Liver (tissue), 8 donors: ENCODE measurements at regions not wholly inside any gene's neighbourhood (a gene's known extent, or its start where the extent isn't known, plus 50 kb on each side); places are given as distances from the start of the nearest gene placed in this dataset.

Experiments
- DNase-seq: peaks from one replicate; pipeline ENCODE4 v3.0.0-alpha.2; 2017; ENCODE audit warnings: low spot score
- H3K27ac ChIP-seq, 2 donors: one replicate each; pipeline ENCODE4 v1.7.0; 2013; ENCODE audit warnings: inconsistent platforms in 2 of 2, low read length in 2 of 2, control low read depth in 1 of 2, low read depth in 1 of 2, mild to moderate bottlenecking in 1 of 2
- H3K27me3 ChIP-seq, 4 donors: one replicate each; pipeline versions ENCODE4 v1.6.1 to v1.7.0; 2013; ENCODE audit warnings: low read length in 3 of 4, inconsistent platforms in 1 of 4, mild to moderate bottlenecking in 1 of 4, moderate library complexity in 1 of 4; ENCODE audit not compliant: control insufficient read depth in 4 of 4, insufficient read depth in 4 of 4
- H3K36me3 ChIP-seq, 4 donors: one replicate each; pipeline versions ENCODE4 v1.6.1 to v1.7.0; 2013; ENCODE audit warnings: low read length in 3 of 4, mild to moderate bottlenecking in 3 of 4, low read depth in 1 of 4, moderate library complexity in 1 of 4; ENCODE audit not compliant: control insufficient read depth in 4 of 4, insufficient read depth in 3 of 4
- H3K4me1 ChIP-seq, 4 donors: one replicate each; pipeline versions ENCODE4 v1.6.1 to v1.7.0; 2013; ENCODE audit warnings: low read length in 3 of 4, mild to moderate bottlenecking in 3 of 4, moderate library complexity in 1 of 4; ENCODE audit not compliant: control insufficient read depth in 4 of 4, insufficient read depth in 4 of 4
- H3K4me3 ChIP-seq, 3 donors: one replicate each; pipeline versions ENCODE4 v1.6.1 to v1.7.0; 2013; ENCODE audit warnings: low read length in 3 of 3, control low read depth in 1 of 3, low read depth in 1 of 3, mild to moderate bottlenecking in 1 of 3
- H3K9ac ChIP-seq, 2 donors: one replicate each; pipeline ENCODE4 v1.7.0; 2013; ENCODE audit warnings: low read length in 2 of 2, mild to moderate bottlenecking in 2 of 2, moderate library complexity in 2 of 2, control low read depth in 1 of 2, low read depth in 1 of 2
- H3K9me3 ChIP-seq, 4 donors: one replicate each; pipeline versions ENCODE4 v1.6.1 to v1.7.0; 2013; ENCODE audit warnings: low read length in 3 of 4; ENCODE audit not compliant: control insufficient read depth in 4 of 4
- ATF3 ChIP-seq: IDR thresholded peaks from 2 replicates; pipeline ENCODE4 v1.6.1; 2016; ENCODE audit warnings: antibody characterized with exemption
- CTCF ChIP-seq: fragments of 150-350 bp; IDR thresholded peaks from 2 replicates; pipeline ENCODE4 v1.5.1; 2017; ENCODE audit warnings: improper control_type of control experiment, low read depth, low read length; ENCODE audit not compliant: missing input control
- EGR1 ChIP-seq, 2 donors: IDR thresholded peaks; 2 replicates each; pipeline ENCODE4 v1.6.1; 2016 to 2018; ENCODE audit warnings: antibody characterized with exemption in 2 of 2, low read depth in 2 of 2
- FOXA1 ChIP-seq: IDR thresholded peaks from 2 replicates; pipeline ENCODE4 v1.6.1; 2016; ENCODE audit warnings: antibody characterized with exemption
- FOXA2 ChIP-seq: IDR thresholded peaks from 2 replicates; pipeline ENCODE4 v1.6.1; 2016; ENCODE audit warnings: antibody characterized with exemption
- GABPA ChIP-seq, 2 donors: IDR thresholded peaks in 1 of 2; conservative IDR thresholded peaks in 1 of 2; 2 replicates each; pipeline ENCODE4 v1.6.1; 2016; ENCODE audit warnings: antibody characterized with exemption in 2 of 2, mild to moderate bottlenecking in 1 of 2, moderate library complexity in 1 of 2
- HNF4A ChIP-seq, 2 donors: conservative IDR thresholded peaks; 2 replicates each; pipeline ENCODE4 v1.6.1; 2016; ENCODE audit warnings: antibody characterized with exemption in 2 of 2, mild to moderate bottlenecking in 2 of 2
- HNF4G ChIP-seq: IDR thresholded peaks from 2 replicates; pipeline ENCODE4 v1.6.1; 2016; ENCODE audit warnings: antibody characterized with exemption
- JUND ChIP-seq, 2 donors: IDR thresholded peaks; 2 replicates each; pipeline ENCODE4 v1.6.1; 2016; ENCODE audit warnings: antibody characterized with exemption in 2 of 2
- MAX ChIP-seq: IDR thresholded peaks from 2 replicates; pipeline ENCODE4 v1.6.1; 2016; ENCODE audit warnings: antibody characterized with exemption
- NR2F2 ChIP-seq: IDR thresholded peaks from 2 replicates; pipeline ENCODE4 v1.6.1; 2016; ENCODE audit warnings: antibody characterized with exemption
- RAD21 ChIP-seq, 2 donors: IDR thresholded peaks; 2 replicates each; pipeline ENCODE4 v1.6.1; 2016; ENCODE audit warnings: antibody characterized with exemption in 2 of 2, mild to moderate bottlenecking in 2 of 2
- REST ChIP-seq: IDR thresholded peaks from 2 replicates; pipeline ENCODE4 v1.6.1; 2016; ENCODE audit warnings: antibody characterized with exemption, mild to moderate bottlenecking
- RXRA ChIP-seq, 2 donors: IDR thresholded peaks; 2 replicates each; pipeline ENCODE4 v1.6.1; 2017 to 2018; ENCODE audit warnings: antibody characterized with exemption in 2 of 2, mild to moderate bottlenecking in 1 of 2
- SP1 ChIP-seq: IDR thresholded peaks from 2 replicates; pipeline ENCODE4 v1.6.1; 2018; ENCODE audit warnings: antibody characterized with exemption, mild to moderate bottlenecking
- TAF1 ChIP-seq: conservative IDR thresholded peaks from 2 replicates; pipeline ENCODE4 v1.6.1; 2016; ENCODE audit warnings: antibody characterized with exemption, mild to moderate bottlenecking
- YY1 ChIP-seq: IDR thresholded peaks from 2 replicates; pipeline ENCODE4 v1.6.1; 2016; ENCODE audit warnings: antibody characterized with exemption, mild to moderate bottlenecking
- ZBTB33 ChIP-seq: IDR thresholded peaks from 2 replicates; pipeline ENCODE4 v1.6.1; 2016; ENCODE audit warnings: antibody characterized with exemption
- WGBS: extraction: QIAGEN DNeasy Blood & Tissue Kit; methylation state at CpG from one replicate; pipeline ENCODE4 v1.1.7; 2013; 5-methylcytosine and 5-hydroxymethylcytosine counted together
- donor health status: healthy.
- donor health status: healthy.
- donor health status: healthy.
- donor health status: healthy.
- donor health status: healthy.

GRCh38 chr2:149732730-149733290, 145.2 kb upstream of the MMADHC start:
- no peak for DNase-seq
- Histone ChIP-seq H3K9ac (no peak overlapping the region), H3K27me3 (no peaks in the 10 kb centered on the region), H3K9me3 (no peaks in the 10 kb centered on the region), H3K4me3 (no peak overlapping the region), H3K27ac (no peak overlapping the region), H3K36me3 (no peaks in the 10 kb centered on the region), H3K4me1 (no peaks in the 10 kb centered on the region)
- 95% methylated on average over 1 of the region's 1 CpG for WGBS
- no peak for TF ChIP-seq GABPA (IDR thresholded peaks at IDR 0.05 in 1 of 2, conservative IDR thresholded peaks at IDR 0.05 in 1 of 2)
- no peak for TF ChIP-seq RAD21 (IDR thresholded peaks at IDR 0.05)
- TF ChIP-seq HNF4G: no peak
- no peak for TF ChIP-seq CTCF
- TF ChIP-seq HNF4A (conservative IDR thresholded peaks at IDR 0.05): no peak
- TF ChIP-seq REST: no peak
- no peak for TF ChIP-seq ATF3
- TF ChIP-seq EGR1 (IDR thresholded peaks at IDR 0.05; ENCODE audit: low read depth in 2 of 2): no peak
- TF ChIP-seq ZBTB33: no peak
- TF ChIP-seq TAF1: no peak
- TF ChIP-seq SP1: no peak
- TF ChIP-seq FOXA1: no peak
- no peak for TF ChIP-seq MAX
- no peak for TF ChIP-seq RXRA (IDR thresholded peaks at IDR 0.05)
- TF ChIP-seq JUND (IDR thresholded peaks at IDR 0.05): no peak
- TF ChIP-seq NR2F2: no peak
- TF ChIP-seq YY1: no peak
- no peak for TF ChIP-seq FOXA2
